ENCODE measurements at regions not wholly inside any gene's neighbourhood (a gene's known extent, or its start where the extent isn't known, plus 50 kb on each side); places are given as distances from the start of the nearest gene placed in this dataset.

- TF ChIP-seq CTCF (IDR thresholded peaks at IDR 0.05) (no peak), POLR2A (IDR thresholded peaks at IDR 0.05) (no peak)
Measured at GRCh38 chr6:9948678-9949077, 466.2 kb downstream of the TFAP2A start.
